H1 (cell line): ENCODE measurements at regions not wholly inside any gene's neighbourhood (a gene's known extent, or its start where the extent isn't known, plus 50 kb on each side); places are given as distances from the start of the nearest gene placed in this dataset.

Experiments
- CBX5 ChIP-seq: fragments of 300-800, 300-1000 bp; sonication (generic); IDR thresholded peaks from 2 replicates; pipeline ENCODE4 v1.7.1; 2016; ENCODE audit warnings: antibody characterized with exemption, low read length, low read depth
- EGR1 ChIP-seq: IDR thresholded peaks from 2 replicates; pipeline ENCODE4 v1.6.1; 2011; ENCODE audit warnings: low read depth, low read length, borderline replicate concordance
- EZH2 ChIP-seq: fragments of 200-600 bp; sonication (generic); IDR thresholded peaks from 2 replicates; pipeline ENCODE4 v1.7.1; 2012; ENCODE audit warnings: low read depth, mild to moderate bottlenecking, moderate library complexity, low read length, inconsistent platforms; ENCODE audit not compliant: severe bottlenecking
- POLR2A ChIP-seq, 2 experiments: IDR thresholded peaks; 1 replicate in 1 of 2; 2 replicates in 1 of 2; pipeline ENCODE4 v1.6.1; 2011; ENCODE audit warnings: low read depth in 2 of 2, low read length in 2 of 2, mild to moderate bottlenecking in 2 of 2; ENCODE audit errors: control extremely low read depth in 1 of 2
- POLR2AphosphoS5 ChIP-seq: IDR thresholded peaks from 2 replicates; pipeline ENCODE4 v1.6.1; 2011; ENCODE audit warnings: low read depth, low read length
- RAD21 ChIP-seq, 2 experiments: IDR thresholded peaks in 1 of 2; conservative IDR thresholded peaks in 1 of 2; 2 replicates each; pipeline ENCODE4 v1.6.1; 2011; ENCODE audit warnings: low read depth in 2 of 2, low read length in 2 of 2, improper control_type of control experiment in 1 of 2, inconsistent platforms in 1 of 2, mild to moderate bottlenecking in 1 of 2, moderate library complexity in 1 of 2
- RFX5 ChIP-seq: IDR thresholded peaks from 2 replicates; pipeline ENCODE4 v1.6.1; 2011; ENCODE audit warnings: low read depth, low read length, improper control_type of control experiment, borderline replicate concordance
- SP4 ChIP-seq: IDR thresholded peaks from 2 replicates; pipeline ENCODE4 v1.6.1; 2012; ENCODE audit warnings: low read length, inconsistent platforms
- SUZ12 ChIP-seq: fragments of 200-600 bp; sonication (generic); IDR thresholded peaks from 2 replicates; pipeline ENCODE4 v1.6.1; 2012; ENCODE audit warnings: mild to moderate bottlenecking, inconsistent platforms, low read length, moderate library complexity, mixed read lengths
- TBP ChIP-seq: IDR thresholded peaks from 2 replicates; pipeline ENCODE4 v1.6.1; 2011; ENCODE audit warnings: low read depth, low read length, improper control_type of control experiment
- ZNF274 ChIP-seq: IDR thresholded peaks from 2 replicates; pipeline ENCODE4 v1.7.0; 2012; ENCODE audit warnings: low read length, borderline replicate concordance; ENCODE audit errors: extremely low read depth
- TF ChIP-seq, protein P1 (sequence below), 3 experiments: IDR thresholded peaks; 1 replicate in 2 of 3; 2 replicates in 1 of 3; pipeline versions ENCODE4 v1.5.1 to v1.6.1; 2011; ENCODE audit warnings: low read length in 3 of 3, mild to moderate bottlenecking in 3 of 3, inconsistent platforms in 2 of 3, low read depth in 1 of 3, moderate library complexity in 1 of 3; ENCODE audit not compliant: insufficient read depth in 1 of 3; ENCODE audit errors: control extremely low read depth in 1 of 3
- TF ChIP-seq, protein P2 (sequence below): IDR thresholded peaks from 2 replicates; pipeline ENCODE4 v1.6.1; 2011; ENCODE audit warnings: low read length, improper control_type of control experiment

DNA sequence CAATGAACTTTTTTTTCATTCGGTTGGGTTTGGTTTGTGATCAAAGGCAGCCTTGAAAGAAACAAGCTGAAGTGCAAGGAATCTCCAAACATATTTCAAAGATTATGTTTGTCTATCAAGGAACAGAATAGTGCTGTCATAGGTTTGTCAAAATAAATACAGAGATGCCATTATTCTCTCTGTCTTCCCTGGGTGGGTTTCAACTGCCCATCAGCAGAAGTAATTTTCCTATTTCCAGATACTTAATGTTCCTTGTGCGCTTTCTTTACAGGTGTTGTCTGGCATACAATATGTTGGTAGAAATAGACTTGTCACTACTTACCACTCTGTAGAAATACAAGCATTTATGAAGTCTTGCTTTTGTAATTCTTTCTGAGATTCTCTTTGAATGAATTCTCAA, 294.9 kb downstream of the PDHA2 start:
- TF ChIP-seq CBX5 (no peak), POLR2AphosphoS5 (no peak), RFX5 (no peak), SUZ12 (no peak), POLR2A (IDR thresholded peaks at IDR 0.05; ENCODE audit: control extremely low read depth in 1 of 2, low read depth in 2 of 2, low read length in 2 of 2) (no peak), ZNF274 (no peak), EZH2 (no peak), EGR1 (no peak), TBP (no peak), RAD21 (IDR thresholded peaks at IDR 0.05 in 1 of 2, conservative IDR thresholded peaks at IDR 0.05 in 1 of 2; ENCODE audit: low read depth in 2 of 2, low read length in 2 of 2) (no peak), SP4 (no peak)
- TF ChIP-seq, protein P1, sequence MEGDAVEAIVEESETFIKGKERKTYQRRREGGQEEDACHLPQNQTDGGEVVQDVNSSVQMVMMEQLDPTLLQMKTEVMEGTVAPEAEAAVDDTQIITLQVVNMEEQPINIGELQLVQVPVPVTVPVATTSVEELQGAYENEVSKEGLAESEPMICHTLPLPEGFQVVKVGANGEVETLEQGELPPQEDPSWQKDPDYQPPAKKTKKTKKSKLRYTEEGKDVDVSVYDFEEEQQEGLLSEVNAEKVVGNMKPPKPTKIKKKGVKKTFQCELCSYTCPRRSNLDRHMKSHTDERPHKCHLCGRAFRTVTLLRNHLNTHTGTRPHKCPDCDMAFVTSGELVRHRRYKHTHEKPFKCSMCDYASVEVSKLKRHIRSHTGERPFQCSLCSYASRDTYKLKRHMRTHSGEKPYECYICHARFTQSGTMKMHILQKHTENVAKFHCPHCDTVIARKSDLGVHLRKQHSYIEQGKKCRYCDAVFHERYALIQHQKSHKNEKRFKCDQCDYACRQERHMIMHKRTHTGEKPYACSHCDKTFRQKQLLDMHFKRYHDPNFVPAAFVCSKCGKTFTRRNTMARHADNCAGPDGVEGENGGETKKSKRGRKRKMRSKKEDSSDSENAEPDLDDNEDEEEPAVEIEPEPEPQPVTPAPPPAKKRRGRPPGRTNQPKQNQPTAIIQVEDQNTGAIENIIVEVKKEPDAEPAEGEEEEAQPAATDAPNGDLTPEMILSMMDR (IDR thresholded peaks at IDR 0.05; ENCODE audit: control extremely low read depth in 1 of 3, insufficient read depth in 1 of 3, low read depth in 1 of 3, low read length in 3 of 3), result no peak
- TF ChIP-seq, protein P2, sequence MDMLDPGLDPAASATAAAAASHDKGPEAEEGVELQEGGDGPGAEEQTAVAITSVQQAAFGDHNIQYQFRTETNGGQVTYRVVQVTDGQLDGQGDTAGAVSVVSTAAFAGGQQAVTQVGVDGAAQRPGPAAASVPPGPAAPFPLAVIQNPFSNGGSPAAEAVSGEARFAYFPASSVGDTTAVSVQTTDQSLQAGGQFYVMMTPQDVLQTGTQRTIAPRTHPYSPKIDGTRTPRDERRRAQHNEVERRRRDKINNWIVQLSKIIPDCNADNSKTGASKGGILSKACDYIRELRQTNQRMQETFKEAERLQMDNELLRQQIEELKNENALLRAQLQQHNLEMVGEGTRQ, result no peak
